Kidney epithelial cell (primary cell): ENCODE measurements at regions not wholly inside any gene's neighbourhood (a gene's known extent, or its start where the extent isn't known, plus 50 kb on each side); places are given as distances from the start of the nearest gene placed in this dataset.

Experiments
- DNase-seq: peaks from one replicate; pipeline ENCODE4 v3.0.0-alpha.2; 2010; ENCODE audit warnings: low read depth
- H3K27me3 ChIP-seq: 2 replicates; pipeline ENCODE4 v1.6.0; 2011; ENCODE audit warnings: low read length; ENCODE audit not compliant: control insufficient read depth, insufficient read depth
- H3K36me3 ChIP-seq: 2 replicates; pipeline ENCODE4 v1.5.1; 2011; ENCODE audit warnings: low read length; ENCODE audit not compliant: control insufficient read depth, insufficient read depth
- H3K4me3 ChIP-seq: 2 replicates; pipeline ENCODE4 v1.5.1; 2011; ENCODE audit warnings: low read depth, mild to moderate bottlenecking, control low read depth, low read length
- TF ChIP-seq, protein P1 (sequence below): IDR thresholded peaks from 2 replicates; pipeline ENCODE4 v1.5.1; 2011; ENCODE audit warnings: mild to moderate bottlenecking, moderate library complexity, low read length, control low read depth, inconsistent platforms; ENCODE audit not compliant: insufficient read depth, poor library complexity, severe bottlenecking

GRCh38 chr2:30096451-30096850 lies 50.4 kb upstream of the YPEL5 start:
- no peak for DNase-seq
- no peak overlapping the region for H3K4me3 ChIP-seq
- no peaks in the 10 kb centered on the region for H3K27me3 ChIP-seq
- no peaks in the 10 kb centered on the region for H3K36me3 ChIP-seq
- TF ChIP-seq, protein P1, sequence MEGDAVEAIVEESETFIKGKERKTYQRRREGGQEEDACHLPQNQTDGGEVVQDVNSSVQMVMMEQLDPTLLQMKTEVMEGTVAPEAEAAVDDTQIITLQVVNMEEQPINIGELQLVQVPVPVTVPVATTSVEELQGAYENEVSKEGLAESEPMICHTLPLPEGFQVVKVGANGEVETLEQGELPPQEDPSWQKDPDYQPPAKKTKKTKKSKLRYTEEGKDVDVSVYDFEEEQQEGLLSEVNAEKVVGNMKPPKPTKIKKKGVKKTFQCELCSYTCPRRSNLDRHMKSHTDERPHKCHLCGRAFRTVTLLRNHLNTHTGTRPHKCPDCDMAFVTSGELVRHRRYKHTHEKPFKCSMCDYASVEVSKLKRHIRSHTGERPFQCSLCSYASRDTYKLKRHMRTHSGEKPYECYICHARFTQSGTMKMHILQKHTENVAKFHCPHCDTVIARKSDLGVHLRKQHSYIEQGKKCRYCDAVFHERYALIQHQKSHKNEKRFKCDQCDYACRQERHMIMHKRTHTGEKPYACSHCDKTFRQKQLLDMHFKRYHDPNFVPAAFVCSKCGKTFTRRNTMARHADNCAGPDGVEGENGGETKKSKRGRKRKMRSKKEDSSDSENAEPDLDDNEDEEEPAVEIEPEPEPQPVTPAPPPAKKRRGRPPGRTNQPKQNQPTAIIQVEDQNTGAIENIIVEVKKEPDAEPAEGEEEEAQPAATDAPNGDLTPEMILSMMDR: no peak
